ENCODE measurements at regions not wholly inside any gene's neighbourhood (a gene's known extent, or its start where the extent isn't known, plus 50 kb on each side); places are given as distances from the start of the nearest gene placed in this dataset.

DNA sequence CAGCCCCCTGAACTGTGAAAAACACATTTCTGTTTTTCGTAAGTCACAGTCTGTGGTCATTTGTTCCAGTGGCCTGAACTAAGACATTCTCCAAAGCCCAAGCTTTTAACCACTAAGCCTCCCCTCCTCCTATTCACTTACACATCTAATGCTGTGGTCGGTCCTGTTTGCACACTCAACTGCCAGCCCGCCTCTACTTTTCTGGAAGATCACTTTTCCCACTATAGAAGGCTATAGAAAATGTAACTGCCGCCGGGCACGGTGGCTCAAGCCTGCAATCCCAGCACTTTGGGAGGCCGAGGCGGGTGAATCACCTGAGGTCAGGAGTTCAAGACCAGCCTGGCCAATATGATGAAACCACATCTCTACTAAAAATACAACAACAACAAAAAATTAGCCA lies 524.7 kb upstream of the TMEM132C start:
- TF ChIP-seq, protein P1, sequence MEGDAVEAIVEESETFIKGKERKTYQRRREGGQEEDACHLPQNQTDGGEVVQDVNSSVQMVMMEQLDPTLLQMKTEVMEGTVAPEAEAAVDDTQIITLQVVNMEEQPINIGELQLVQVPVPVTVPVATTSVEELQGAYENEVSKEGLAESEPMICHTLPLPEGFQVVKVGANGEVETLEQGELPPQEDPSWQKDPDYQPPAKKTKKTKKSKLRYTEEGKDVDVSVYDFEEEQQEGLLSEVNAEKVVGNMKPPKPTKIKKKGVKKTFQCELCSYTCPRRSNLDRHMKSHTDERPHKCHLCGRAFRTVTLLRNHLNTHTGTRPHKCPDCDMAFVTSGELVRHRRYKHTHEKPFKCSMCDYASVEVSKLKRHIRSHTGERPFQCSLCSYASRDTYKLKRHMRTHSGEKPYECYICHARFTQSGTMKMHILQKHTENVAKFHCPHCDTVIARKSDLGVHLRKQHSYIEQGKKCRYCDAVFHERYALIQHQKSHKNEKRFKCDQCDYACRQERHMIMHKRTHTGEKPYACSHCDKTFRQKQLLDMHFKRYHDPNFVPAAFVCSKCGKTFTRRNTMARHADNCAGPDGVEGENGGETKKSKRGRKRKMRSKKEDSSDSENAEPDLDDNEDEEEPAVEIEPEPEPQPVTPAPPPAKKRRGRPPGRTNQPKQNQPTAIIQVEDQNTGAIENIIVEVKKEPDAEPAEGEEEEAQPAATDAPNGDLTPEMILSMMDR (IDR thresholded peaks at IDR 0.05) = no peak
- TF ChIP-seq POLR2A (IDR thresholded peaks at IDR 0.05) = no peak
